A673 (cell line): ENCODE measurements at regions not wholly inside any gene's neighbourhood (a gene's known extent, or its start where the extent isn't known, plus 50 kb on each side); places are given as distances from the start of the nearest gene placed in this dataset.

Experiments
- EZH2 ChIP-seq: fragments of 200-600 bp; sonication (generic); IDR thresholded peaks from 2 replicates; pipeline ENCODE4 v1.6.1; 2017; ENCODE audit warnings: borderline replicate concordance, low read depth, mild to moderate bottlenecking, mixed read lengths, antibody characterized with exemption, low read length; ENCODE audit not compliant: poor library complexity, severe bottlenecking
- TF ChIP-seq, protein P1 (sequence below): fragments of 300-800, 200-600 bp; sonication (generic); conservative IDR thresholded peaks from 2 replicates; pipeline ENCODE4 v1.5.1; 2017; ENCODE audit warnings: low read depth, mild to moderate bottlenecking, antibody characterized with exemption, low read length, moderate library complexity, mixed read lengths

DNA sequence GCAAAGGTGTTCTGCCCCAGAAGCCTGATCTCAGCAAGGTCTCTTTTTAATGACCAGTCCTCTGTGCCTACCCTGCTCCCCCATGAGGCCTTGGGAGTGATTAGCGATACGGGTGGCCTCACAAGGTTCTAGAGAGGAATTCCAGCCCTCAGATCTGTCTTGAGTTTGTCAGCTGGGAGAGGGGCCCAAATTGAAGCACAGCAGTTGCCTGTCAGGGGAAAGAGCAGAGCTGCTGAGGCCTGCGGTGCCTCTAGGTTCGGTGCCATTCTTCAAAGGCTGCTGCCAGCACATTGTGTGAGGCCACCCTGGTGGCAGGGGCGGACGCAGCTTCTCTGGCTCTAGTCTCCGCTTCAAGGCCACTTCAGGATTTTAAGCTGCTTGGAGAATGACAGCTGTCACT is 85.7 kb upstream of the GRIA1 start:
- TF ChIP-seq, protein P1, sequence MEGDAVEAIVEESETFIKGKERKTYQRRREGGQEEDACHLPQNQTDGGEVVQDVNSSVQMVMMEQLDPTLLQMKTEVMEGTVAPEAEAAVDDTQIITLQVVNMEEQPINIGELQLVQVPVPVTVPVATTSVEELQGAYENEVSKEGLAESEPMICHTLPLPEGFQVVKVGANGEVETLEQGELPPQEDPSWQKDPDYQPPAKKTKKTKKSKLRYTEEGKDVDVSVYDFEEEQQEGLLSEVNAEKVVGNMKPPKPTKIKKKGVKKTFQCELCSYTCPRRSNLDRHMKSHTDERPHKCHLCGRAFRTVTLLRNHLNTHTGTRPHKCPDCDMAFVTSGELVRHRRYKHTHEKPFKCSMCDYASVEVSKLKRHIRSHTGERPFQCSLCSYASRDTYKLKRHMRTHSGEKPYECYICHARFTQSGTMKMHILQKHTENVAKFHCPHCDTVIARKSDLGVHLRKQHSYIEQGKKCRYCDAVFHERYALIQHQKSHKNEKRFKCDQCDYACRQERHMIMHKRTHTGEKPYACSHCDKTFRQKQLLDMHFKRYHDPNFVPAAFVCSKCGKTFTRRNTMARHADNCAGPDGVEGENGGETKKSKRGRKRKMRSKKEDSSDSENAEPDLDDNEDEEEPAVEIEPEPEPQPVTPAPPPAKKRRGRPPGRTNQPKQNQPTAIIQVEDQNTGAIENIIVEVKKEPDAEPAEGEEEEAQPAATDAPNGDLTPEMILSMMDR: no peak
- no peak for TF ChIP-seq EZH2
